LNCaP clone FGC (cell line): ENCODE measurements at regions not wholly inside any gene's neighbourhood (a gene's known extent, or its start where the extent isn't known, plus 50 kb on each side); places are given as distances from the start of the nearest gene placed in this dataset.

Experiments used
- DNase-seq: peaks from one replicate; pipeline ENCODE4 v3.0.0-alpha.2; 2011; ENCODE audit warnings: low read depth
- H3K4me3 ChIP-seq: 2 replicates; pipeline ENCODE4 v1.5.1; 2011; ENCODE audit warnings: mild to moderate bottlenecking, low read depth, low read length, control low read depth
- TF ChIP-seq, protein P1 (sequence below): IDR thresholded peaks from 2 replicates; pipeline ENCODE4 v1.5.1; 2012; ENCODE audit warnings: mild to moderate bottlenecking; ENCODE audit not compliant: control insufficient read depth, insufficient read depth; ENCODE audit errors: extremely low read depth

DNA sequence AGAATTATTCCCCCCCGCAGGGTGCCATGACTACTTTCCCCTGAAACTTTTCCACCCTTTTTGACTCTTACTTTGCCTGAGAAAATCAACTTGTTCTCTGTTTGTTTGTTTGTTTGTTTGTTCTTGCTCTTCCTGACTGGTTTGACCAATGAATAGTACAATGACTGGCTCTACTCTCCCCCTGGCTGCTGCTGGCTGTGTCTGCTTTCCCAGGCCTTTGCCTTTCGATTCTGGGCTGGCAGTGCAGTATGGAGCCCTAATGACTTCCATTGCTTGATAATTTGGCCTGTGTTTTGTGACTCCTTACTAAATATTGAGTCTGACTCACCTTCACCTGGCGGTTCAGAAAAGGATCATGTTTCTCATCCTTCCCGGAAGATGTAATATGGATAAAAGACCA lies 241.1 kb downstream of the TMEM182 start:
- TF ChIP-seq, protein P1, sequence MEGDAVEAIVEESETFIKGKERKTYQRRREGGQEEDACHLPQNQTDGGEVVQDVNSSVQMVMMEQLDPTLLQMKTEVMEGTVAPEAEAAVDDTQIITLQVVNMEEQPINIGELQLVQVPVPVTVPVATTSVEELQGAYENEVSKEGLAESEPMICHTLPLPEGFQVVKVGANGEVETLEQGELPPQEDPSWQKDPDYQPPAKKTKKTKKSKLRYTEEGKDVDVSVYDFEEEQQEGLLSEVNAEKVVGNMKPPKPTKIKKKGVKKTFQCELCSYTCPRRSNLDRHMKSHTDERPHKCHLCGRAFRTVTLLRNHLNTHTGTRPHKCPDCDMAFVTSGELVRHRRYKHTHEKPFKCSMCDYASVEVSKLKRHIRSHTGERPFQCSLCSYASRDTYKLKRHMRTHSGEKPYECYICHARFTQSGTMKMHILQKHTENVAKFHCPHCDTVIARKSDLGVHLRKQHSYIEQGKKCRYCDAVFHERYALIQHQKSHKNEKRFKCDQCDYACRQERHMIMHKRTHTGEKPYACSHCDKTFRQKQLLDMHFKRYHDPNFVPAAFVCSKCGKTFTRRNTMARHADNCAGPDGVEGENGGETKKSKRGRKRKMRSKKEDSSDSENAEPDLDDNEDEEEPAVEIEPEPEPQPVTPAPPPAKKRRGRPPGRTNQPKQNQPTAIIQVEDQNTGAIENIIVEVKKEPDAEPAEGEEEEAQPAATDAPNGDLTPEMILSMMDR = no peak
- no peak for DNase-seq
- H3K4me3 ChIP-seq = no peak overlapping the region

DNA sequence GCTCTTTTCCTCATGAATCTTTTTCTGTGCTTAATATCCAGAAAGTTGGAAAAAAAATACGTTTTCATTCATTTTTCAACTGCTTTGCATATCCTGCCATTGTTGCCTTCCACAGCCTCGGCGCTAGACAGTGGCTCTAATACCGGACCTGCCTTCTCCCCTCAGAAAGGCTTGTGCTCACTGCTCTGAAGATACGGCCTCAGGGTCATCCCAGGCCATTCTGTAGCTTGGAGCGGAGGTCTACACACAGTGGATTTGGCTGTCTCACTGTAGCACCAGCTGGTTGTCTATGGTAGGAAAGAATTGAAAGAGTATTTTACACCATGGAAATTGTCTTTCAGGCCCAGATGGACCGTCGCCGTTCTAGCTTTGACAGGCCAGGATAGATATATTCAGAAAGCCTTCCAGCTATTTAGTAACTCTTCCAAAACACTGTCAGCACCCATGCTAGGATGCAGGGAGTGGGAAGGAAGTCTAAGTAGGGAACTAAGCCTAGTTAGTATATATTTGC lies 242.0 kb downstream of the TMEM182 start:
- TF ChIP-seq, protein P1 = no peak
- H3K4me3 ChIP-seq = no peak overlapping the region
- DNase-seq = no peak

DNA sequence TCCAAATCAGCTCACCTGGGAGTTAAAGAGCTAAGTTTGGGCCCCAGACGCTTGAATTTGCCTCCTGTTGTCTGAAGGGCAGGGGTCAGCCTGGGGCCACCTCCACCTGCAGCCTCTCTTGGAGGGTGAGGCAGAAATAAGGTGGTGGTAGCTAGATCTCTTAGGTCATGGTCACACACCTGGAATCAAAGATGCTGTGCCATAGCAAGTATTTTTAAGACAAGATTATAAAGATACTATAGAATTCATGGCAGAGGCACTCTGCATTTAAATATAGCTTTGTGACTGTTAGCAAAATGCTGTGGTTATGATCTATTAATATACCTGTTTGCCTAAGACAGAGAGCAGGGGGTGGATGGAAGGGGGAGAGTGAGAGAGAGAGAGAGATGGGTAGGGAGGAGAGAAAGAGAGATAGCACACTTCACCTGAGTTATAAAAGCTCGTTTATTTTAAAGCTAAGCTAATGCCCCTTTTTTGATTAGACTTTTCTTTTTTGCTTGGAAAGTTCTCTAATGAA lies 242.7 kb downstream of the TMEM182 start:
- TF ChIP-seq, protein P1 = no peak
- no peak overlapping the region for H3K4me3 ChIP-seq
- DNase-seq = no peak

DNA sequence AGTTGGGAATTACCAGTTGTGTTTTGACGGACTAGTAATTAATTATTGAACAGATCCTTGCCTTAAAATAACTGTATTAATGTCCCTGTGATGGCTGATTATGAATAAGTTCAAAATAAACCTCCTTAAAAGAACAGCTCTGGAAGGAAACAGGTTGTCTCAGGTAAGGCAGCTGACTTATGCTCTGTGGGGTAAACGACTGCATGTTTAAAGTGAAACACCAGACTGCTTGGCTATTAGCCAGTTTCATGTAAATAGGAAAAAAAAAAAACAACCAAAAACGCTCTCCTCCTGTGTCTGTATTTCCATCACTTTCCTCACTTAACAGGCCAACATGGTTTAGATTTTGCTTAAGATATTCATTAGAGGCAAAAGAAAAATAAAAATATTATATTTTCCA lies 243.6 kb downstream of the TMEM182 start:
- TF ChIP-seq, protein P1 = no peak
- no peak for DNase-seq
- no peak overlapping the region for H3K4me3 ChIP-seq

DNA sequence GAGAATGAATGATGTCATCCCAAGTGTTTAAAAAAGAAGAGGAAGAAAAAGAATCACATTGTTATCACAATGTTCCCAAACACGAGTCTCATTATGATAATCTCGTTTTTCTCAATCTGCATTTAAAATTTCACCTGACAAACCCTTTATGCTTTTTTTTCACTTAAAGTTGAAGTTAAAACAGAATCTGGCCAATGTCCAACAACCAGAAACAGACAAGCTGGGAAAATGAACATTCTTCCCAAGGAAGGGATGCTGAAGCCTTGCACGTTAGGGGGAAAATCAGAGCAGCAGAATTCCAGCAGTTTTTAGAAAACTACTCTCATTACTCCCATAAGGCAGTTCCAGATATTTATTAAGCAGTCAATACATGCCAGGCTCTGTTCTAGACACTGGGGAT lies 245.3 kb downstream of the TMEM182 start:
- no peak overlapping the region for H3K4me3 ChIP-seq
- TF ChIP-seq, protein P1 = no peak
- no peak for DNase-seq

DNA sequence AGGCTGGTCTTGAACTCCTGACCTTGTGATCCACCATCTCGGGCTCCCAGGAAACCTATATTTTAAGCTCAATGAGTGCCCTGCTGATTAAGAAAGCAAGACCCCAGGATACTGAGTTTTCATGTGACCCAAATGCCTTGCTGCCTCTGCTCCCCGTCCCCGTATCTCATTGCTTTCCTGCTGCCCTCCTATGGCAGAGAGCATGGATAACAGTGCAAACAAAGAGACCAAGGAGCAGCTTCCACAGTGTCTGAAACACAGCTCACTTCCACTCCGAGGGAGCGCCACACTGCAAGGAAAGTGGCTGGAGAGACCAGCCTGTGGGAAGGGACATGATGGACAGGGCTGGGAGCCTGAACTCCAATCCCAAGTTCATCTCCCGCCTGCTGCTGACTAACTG lies 246.8 kb downstream of the TMEM182 start:
- DNase-seq = no peak
- no peak overlapping the region for H3K4me3 ChIP-seq
- TF ChIP-seq, protein P1 = peak; percentile 34; the same call in 1 of the 2 replicates

DNA sequence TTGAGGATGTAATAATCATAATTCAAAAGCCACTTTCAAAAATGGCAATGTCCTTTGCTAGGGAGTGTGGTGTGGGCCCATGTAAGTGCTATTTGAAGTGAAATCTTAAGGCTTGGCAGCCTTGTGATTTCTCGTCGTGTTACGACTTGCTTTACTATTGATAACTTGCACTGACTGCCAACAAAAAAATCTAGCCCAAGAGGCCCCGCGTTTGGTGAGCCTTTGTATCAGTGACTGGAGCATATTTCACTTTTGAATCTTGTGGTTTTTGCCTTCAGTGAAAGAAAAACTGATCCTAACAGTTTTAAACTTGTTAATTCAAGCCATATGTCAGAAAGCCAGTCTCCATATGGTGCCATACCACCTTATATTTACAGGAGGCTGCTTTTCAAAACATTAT lies 248.0 kb downstream of the TMEM182 start:
- TF ChIP-seq, protein P1 = no peak
- no peak overlapping the region for H3K4me3 ChIP-seq
- no peak for DNase-seq
